Adrenal gland (tissue), 5 donors: ENCODE measurements at regions not wholly inside any gene's neighbourhood (a gene's known extent, or its start where the extent isn't known, plus 50 kb on each side); places are given as distances from the start of the nearest gene placed in this dataset.

Experiments
- CTCF ChIP-seq, 6 experiments: fragments of 450-650 bp in 4 of 6; fragments of 200-600 bp in 2 of 6; sonication (generic) in 1 of 6; IDR thresholded peaks; 1 replicate in 5 of 6; 2 replicates in 1 of 6; pipeline versions ENCODE4 v1.5.1 to v1.8.0; 2016 to 2021; ENCODE audit warnings: antibody characterized with exemption in 6 of 6, mild to moderate bottlenecking in 2 of 6, moderate library complexity in 1 of 6
- POLR2A ChIP-seq, 2 donors: fragments of 450-650 bp; IDR thresholded peaks; one replicate each; pipeline ENCODE4 v1.6.1; 2017; ENCODE audit warnings: antibody characterized with exemption in 2 of 2, mild to moderate bottlenecking in 2 of 2, moderate library complexity in 1 of 2
- donor health status: DM: no; HTN: no; CAD: no.

- TF ChIP-seq POLR2A (IDR thresholded peaks at IDR 0.05), result no peak
- no peak for TF ChIP-seq CTCF (IDR thresholded peaks at IDR 0.05)
Observed at GRCh38 chr17:55978578-55978977, 174.7 kb upstream of the ANKFN1 start.
